MCF 10A (cell line): ENCODE measurements at regions not wholly inside any gene's neighbourhood (a gene's known extent, or its start where the extent isn't known, plus 50 kb on each side); places are given as distances from the start of the nearest gene placed in this dataset.

Experiments
- BruUV-seq: library from RNA; stranded (reverse); fragments of 400-500 nt; replicated peaks from 2 replicates; lab custom pipeline; 2021; lab: Mats Ljungman, UMichigan
- CTCF ChIA-PET: fragments of 300-600 bp; sonication (Branson Sonifier 250); formaldehyde crosslinking; extraction: SDS; loops from one replicate; lab custom pipeline; 2021; ENCODE audit warnings: antibody characterized with exemption, inconsistent platforms; lab: Yijun Ruan, JAX
- POLR2A ChIA-PET: fragments of 300-600, 350-650 bp; sonication (Branson Sonifier 250); formaldehyde crosslinking; extraction: SDS; loops from one replicate; lab custom pipeline; 2020; ENCODE audit warnings: antibody characterized with exemption, inconsistent platforms; lab: Yijun Ruan, JAX
- DNase-seq: peaks from one replicate; pipeline ENCODE4 v3.0.0-alpha.2; 2018; ENCODE audit not compliant: unreplicated experiment
- H3K27ac Mint-ChIP-seq: one replicate; pipeline ENCODE4 v1.8.0; 2022; ENCODE audit warnings: mild to moderate bottlenecking, low read depth, mixed read lengths; ENCODE audit not compliant: unreplicated experiment
- H3K27me3 Mint-ChIP-seq: one replicate; pipeline ENCODE4 v1.8.0; 2022; ENCODE audit warnings: mixed read lengths; ENCODE audit not compliant: insufficient read depth, unreplicated experiment
- H3K36me3 Mint-ChIP-seq: one replicate; pipeline ENCODE4 v1.8.0; 2022; ENCODE audit warnings: mild to moderate bottlenecking, moderate library complexity, mixed read lengths; ENCODE audit not compliant: insufficient read depth, unreplicated experiment
- H3K4me1 Mint-ChIP-seq: one replicate; pipeline ENCODE4 v1.8.0; 2022; ENCODE audit warnings: mixed read lengths; ENCODE audit not compliant: insufficient read depth, unreplicated experiment
- H3K4me3 Mint-ChIP-seq: one replicate; pipeline ENCODE4 v1.8.0; 2022; ENCODE audit warnings: mild to moderate bottlenecking, moderate library complexity, mixed read lengths; ENCODE audit not compliant: unreplicated experiment
- H3K9me3 Mint-ChIP-seq: one replicate; pipeline ENCODE4 v1.8.0; 2022; ENCODE audit warnings: mixed read lengths; ENCODE audit not compliant: unreplicated experiment
- intact Hi-C: fragments of 100-400 bp; cut with micrococcal nuclease; formaldehyde crosslinking; loops from 2 replicates; pipeline ENCODE4 v1.14.1; 2022
- TF ChIP-seq, protein P1 (sequence below): fragments of 200-600 bp; IDR thresholded peaks from one replicate; pipeline ENCODE4 v1.8.0; 2022; ENCODE audit warnings: antibody characterized with exemption, mild to moderate bottlenecking; ENCODE audit not compliant: unreplicated experiment

GRCh38 chr10:90399782-90400181 is 458.1 kb downstream of the HTR7 start:
- no TSS peak for BruUV-seq
- H3K4me3 Mint-ChIP-seq: no peak overlapping the region
- H3K36me3 Mint-ChIP-seq: no peaks in the 10 kb centered on the region
- H3K9me3 Mint-ChIP-seq: no peaks in the 10 kb centered on the region
- CTCF ChIA-PET: no interaction called here
- TF ChIP-seq, protein P1, sequence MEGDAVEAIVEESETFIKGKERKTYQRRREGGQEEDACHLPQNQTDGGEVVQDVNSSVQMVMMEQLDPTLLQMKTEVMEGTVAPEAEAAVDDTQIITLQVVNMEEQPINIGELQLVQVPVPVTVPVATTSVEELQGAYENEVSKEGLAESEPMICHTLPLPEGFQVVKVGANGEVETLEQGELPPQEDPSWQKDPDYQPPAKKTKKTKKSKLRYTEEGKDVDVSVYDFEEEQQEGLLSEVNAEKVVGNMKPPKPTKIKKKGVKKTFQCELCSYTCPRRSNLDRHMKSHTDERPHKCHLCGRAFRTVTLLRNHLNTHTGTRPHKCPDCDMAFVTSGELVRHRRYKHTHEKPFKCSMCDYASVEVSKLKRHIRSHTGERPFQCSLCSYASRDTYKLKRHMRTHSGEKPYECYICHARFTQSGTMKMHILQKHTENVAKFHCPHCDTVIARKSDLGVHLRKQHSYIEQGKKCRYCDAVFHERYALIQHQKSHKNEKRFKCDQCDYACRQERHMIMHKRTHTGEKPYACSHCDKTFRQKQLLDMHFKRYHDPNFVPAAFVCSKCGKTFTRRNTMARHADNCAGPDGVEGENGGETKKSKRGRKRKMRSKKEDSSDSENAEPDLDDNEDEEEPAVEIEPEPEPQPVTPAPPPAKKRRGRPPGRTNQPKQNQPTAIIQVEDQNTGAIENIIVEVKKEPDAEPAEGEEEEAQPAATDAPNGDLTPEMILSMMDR: no peak
- intact Hi-C loops: no loop called here
- DNase-seq: no peak
- no peaks in the 10 kb centered on the region for H3K27me3 Mint-ChIP-seq
- H3K4me1 Mint-ChIP-seq: no peaks in the 10 kb centered on the region
- H3K27ac Mint-ChIP-seq: no peak overlapping the region
- POLR2A ChIA-PET: no interaction called here

DNA sequence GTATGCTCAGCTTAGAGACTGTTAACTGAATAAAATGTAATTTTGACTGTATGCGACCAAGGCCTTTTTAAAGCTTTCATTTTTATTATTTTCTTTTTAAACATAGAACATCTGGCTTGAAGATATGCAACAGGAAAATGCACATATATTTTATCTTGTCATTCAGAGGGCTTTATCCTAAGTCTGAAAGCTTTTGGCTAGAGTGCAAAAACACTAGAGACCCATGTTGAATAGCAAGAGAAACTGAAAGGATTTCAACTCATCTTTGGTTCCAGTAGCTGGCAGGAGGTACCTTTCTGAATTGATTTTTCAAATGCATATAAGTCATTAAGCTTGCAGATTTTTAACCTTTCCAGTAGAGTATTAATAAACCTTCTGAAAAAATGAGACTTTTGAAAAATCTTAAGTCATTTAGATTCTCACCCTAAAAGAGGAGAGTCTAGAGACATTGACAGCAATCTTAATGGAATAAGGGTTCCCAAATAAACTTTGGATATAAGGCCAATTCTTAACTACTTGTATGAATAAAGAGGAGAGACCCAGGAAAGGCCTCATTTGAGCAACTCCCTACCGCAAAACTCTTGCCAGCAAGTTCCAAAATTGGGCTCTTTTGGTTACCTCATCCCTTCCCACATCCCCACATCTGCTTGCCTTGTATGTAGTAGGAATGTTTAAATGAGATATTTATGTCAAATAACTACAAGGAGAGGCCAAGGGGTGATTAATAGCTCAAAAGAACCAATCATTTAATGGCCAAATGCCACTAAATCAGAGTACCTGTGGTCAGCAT is 454.4 kb downstream of the HTR7 start:
- H3K36me3 Mint-ChIP-seq: no peaks in the 10 kb centered on the region
- H3K27me3 Mint-ChIP-seq: no peaks in the 10 kb centered on the region
- no peaks in the 10 kb centered on the region for H3K9me3 Mint-ChIP-seq
- BruUV-seq: no TSS peak
- TF ChIP-seq, protein P1: no peak
- no peak overlapping the region for H3K27ac Mint-ChIP-seq
- H3K4me3 Mint-ChIP-seq: no peak overlapping the region
- H3K4me1 Mint-ChIP-seq: peaks cover 8% of the 10 kb centered on the region
- intact Hi-C loops: no loop called here
- no peak for DNase-seq
- ChIA-PET CTCF (interaction anchor here (0.6 kb wide), 1 partner anchor 183 kb away, joined by 3 read pairs; no protein-coding TSS in a partner anchor), POLR2A (interaction anchor here (2.1 kb wide), 1 partner anchor 15 kb away, joined by 6 read pairs; no protein-coding TSS in a partner anchor)

GRCh38 chr10:90407131-90407530 is 450.7 kb downstream of the HTR7 start:
- H3K27ac Mint-ChIP-seq: peak overlapping the region; percentile 46
- peak overlapping the region; percentile 4 for H3K4me3 Mint-ChIP-seq
- DNase-seq: peak; percentile 57
- H3K9me3 Mint-ChIP-seq: peaks cover 8% of the 10 kb centered on the region
- intact Hi-C loops: no loop called here
- CTCF ChIA-PET: no interaction called here
- no peaks in the 10 kb centered on the region for H3K36me3 Mint-ChIP-seq
- POLR2A ChIA-PET: interaction anchor here (0.7 to 1.1 kb wide), 2 partner anchors 9 to 11 kb away, joined by 3 to 5 read pairs; no protein-coding TSS in a partner anchor
- H3K27me3 Mint-ChIP-seq: no peaks in the 10 kb centered on the region
- no TSS peak for BruUV-seq
- TF ChIP-seq, protein P1: no peak
- H3K4me1 Mint-ChIP-seq: peaks cover 14% of the 10 kb centered on the region

DNA sequence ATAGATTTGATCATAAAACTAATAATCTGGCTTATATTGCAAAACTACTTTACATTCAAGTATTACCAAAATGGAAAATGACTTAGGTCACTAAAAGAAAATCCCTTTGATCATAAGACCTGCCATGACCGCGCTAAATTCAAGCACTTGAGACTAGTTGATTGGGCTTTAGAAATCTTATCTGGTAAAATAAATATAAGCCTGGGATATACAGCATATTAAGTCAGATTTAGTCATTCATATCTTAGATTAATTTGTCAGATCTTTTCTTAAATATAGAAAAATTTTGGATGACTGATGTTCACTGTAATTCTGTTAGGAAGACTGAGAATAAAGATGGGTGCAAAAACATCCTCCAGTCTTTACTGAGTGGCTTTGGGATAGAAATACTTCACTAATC is 450.0 kb downstream of the HTR7 start:
- intact Hi-C loops: no loop called here
- DNase-seq: no peak
- no TSS peak for BruUV-seq
- Mint-ChIP-seq H3K4me1 (peaks cover 22% of the 10 kb centered on the region), H3K4me3 (no peak overlapping the region), H3K27me3 (no peaks in the 10 kb centered on the region), H3K9me3 (peaks cover 8% of the 10 kb centered on the region), H3K36me3 (no peaks in the 10 kb centered on the region), H3K27ac (peak overlapping the region; percentile 46)
- TF ChIP-seq, protein P1: no peak
- CTCF ChIA-PET: no interaction called here
- POLR2A ChIA-PET: interaction anchor here (0.7 kb wide), 1 partner anchor 9 kb away, joined by 5 read pairs; no protein-coding TSS in a partner anchor
